Adipocyte (in vitro differentiated cells): ENCODE measurements at regions not wholly inside any gene's neighbourhood (a gene's known extent, or its start where the extent isn't known, plus 50 kb on each side); places are given as distances from the start of the nearest gene placed in this dataset.
"Not testable (repeated sequence)": the region's sequence is repeated elsewhere in the genome, so short reads cannot be mapped to it uniquely, and the experiment has no call there.

Experiments
- DNase-seq: peaks from one replicate; pipeline ENCODE4 v3.0.0-alpha.2; 2015; ENCODE audit warnings: low read depth
- H3K27me3 ChIP-seq: replicated peaks from 2 replicates; pipeline ENCODE4 v1.7.0; 2013; ENCODE audit warnings: mild to moderate bottlenecking, low read length, moderate library complexity; ENCODE audit not compliant: control insufficient read depth, insufficient read depth
- H3K36me3 ChIP-seq: 2 replicates; pipeline ENCODE4 v1.7.0; 2013; ENCODE audit warnings: low read length, mild to moderate bottlenecking, moderate library complexity; ENCODE audit not compliant: control insufficient read depth, insufficient read depth, severe bottlenecking
- H3K4me1 ChIP-seq: 2 replicates; pipeline ENCODE4 v1.7.0; 2013; ENCODE audit warnings: mild to moderate bottlenecking, low read length, moderate library complexity; ENCODE audit not compliant: control insufficient read depth, insufficient read depth
- H3K4me3 ChIP-seq: 2 replicates; pipeline ENCODE4 v1.7.0; 2013; ENCODE audit warnings: mild to moderate bottlenecking, low read length, moderate library complexity
- H3K9ac ChIP-seq: 2 replicates; pipeline ENCODE4 v1.7.0; 2013; ENCODE audit warnings: mild to moderate bottlenecking, low read length, moderate library complexity
- H3K9me3 ChIP-seq: 2 replicates; pipeline ENCODE4 v1.7.0; 2013; ENCODE audit warnings: mild to moderate bottlenecking, low read length, moderate library complexity; ENCODE audit not compliant: control insufficient read depth

DNA sequence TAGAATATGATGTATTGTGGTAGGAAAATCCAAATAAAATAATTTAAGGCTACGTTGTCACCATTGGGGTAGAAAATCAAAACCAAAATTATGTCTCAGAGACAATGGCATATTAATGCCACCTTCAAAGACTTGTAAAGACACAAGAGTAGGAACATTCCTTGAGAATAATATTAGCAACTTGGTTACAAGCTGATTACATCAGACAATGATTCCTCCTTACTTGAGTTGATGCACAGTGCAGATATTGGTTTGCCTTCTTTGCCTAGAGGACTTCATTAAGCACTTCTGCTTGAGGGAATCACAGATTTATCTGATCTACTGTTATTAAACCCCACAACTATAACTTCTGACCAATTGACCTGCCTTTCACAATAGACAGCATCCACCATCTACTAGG lies 500.2 kb downstream of the CDH9 start:
- Histone ChIP-seq H3K4me1 (no peaks in the 10 kb centered on the region), H3K9me3 (no peaks in the 10 kb centered on the region), H3K4me3 (no peak overlapping the region), H3K9ac (no peak overlapping the region), H3K36me3 (no peaks in the 10 kb centered on the region), H3K27me3 (no peaks in the 10 kb centered on the region)
- DNase-seq, result no peak

DNA sequence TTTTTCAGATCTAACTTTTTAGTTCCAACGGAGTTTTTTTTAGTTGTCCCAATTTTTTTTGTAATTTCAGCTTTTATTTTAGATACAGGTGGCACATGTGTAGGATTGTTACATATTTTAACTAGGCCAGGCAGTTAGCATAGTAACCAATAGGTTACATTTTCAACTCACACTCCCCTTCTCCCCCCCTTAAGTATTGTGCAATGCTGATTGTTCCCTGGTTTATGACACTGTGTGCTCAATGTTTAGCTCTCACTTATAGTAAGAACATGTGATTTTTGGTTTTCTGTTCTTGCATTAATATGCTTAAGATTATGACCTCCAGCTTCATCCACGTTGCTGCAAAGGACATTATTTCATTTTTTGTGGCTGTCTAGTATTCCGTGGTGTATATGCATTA lies 503.2 kb downstream of the CDH9 start:
- no peaks in the 10 kb centered on the region for H3K9me3 ChIP-seq
- H3K4me1 ChIP-seq, result no peaks in the 10 kb centered on the region
- DNase-seq, result no peak
- no peak overlapping the region for H3K4me3 ChIP-seq
- no peaks in the 10 kb centered on the region for H3K36me3 ChIP-seq
- no peak overlapping the region for H3K9ac ChIP-seq
- H3K27me3 ChIP-seq, result no peaks in the 10 kb centered on the region

DNA sequence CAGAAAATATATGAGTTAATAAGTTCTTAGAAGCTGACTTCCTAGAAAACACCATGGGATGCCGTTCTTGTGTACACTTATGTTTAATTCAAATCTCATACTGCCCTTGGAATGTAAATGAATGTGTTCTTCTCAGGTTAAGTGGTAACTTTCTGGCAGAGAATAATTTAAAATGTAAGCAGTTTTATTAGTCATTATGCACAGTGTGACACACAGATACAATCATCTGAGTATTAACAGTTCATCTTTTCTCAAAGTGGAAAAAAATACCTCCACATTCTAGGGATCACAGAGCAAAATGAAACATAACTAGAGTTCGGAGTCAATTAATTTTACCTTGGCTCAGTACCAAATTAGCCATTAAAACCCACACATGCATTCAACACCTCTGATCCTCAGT lies 508.1 kb downstream of the CDH9 start:
- Histone ChIP-seq H3K4me3 (no peak overlapping the region), H3K9ac (no peak overlapping the region), H3K27me3 (no peaks in the 10 kb centered on the region), H3K36me3 (no peaks in the 10 kb centered on the region), H3K4me1 (no peaks in the 10 kb centered on the region), H3K9me3 (no peaks in the 10 kb centered on the region)
- DNase-seq, result no peak

DNA sequence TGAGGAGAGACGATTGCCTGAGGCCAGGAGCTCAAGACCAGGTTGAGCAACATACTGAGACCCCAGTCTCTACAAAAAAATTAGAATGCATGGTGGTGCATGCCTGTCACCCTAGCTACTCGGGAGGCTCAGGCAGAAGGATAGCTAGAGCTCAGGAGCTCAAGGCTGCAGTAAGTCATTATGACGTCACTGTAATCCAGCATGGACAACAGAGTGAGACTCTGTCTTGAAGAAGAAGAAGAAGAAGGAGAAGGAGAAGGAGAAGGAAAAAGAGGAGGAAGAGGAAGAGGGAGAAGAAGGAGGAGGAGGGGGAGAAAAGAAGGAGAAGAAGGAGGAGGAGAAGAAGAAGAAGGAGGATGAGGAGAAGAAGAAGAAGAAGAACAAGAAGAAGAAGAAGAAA lies 519.1 kb downstream of the CDH9 start:
- Histone ChIP-seq H3K9ac (no peak overlapping the region), H3K4me1 (no peaks in the 10 kb centered on the region)

DNA sequence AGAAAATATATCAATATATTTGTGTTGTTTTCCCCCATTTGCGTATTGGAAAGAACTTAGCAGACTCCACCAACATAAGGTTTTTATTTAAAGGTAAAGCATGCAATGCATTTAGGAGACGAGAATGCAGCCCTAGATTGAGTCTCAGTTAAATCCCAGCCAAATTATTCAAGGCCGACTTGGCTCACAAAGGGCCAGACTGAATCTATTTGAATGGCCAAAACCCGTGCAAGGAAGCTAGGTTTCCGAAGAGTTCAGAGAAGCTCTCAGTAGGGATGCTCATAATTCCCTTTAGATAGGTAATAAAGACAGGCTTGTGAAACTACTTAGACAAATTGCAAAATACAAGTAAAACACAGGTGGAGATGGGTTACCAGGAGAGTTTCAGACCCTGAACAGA lies 520.3 kb downstream of the CDH9 start:
- DNase-seq, result no peak
- Histone ChIP-seq H3K27me3 (no peaks in the 10 kb centered on the region), H3K9me3 (no peaks in the 10 kb centered on the region), H3K9ac (no peak overlapping the region), H3K4me3 (no peak overlapping the region), H3K36me3 (no peaks in the 10 kb centered on the region), H3K4me1 (no peaks in the 10 kb centered on the region)

More for the DNA sequence above, 519.1 kb downstream of the CDH9 start:
- DNase-seq, result no peak
- no peaks in the 10 kb centered on the region for H3K36me3 ChIP-seq
- H3K9me3 ChIP-seq, result no peaks in the 10 kb centered on the region
- H3K27me3 ChIP-seq, result no peaks in the 10 kb centered on the region
- H3K4me3 ChIP-seq, result no peak overlapping the region

DNA sequence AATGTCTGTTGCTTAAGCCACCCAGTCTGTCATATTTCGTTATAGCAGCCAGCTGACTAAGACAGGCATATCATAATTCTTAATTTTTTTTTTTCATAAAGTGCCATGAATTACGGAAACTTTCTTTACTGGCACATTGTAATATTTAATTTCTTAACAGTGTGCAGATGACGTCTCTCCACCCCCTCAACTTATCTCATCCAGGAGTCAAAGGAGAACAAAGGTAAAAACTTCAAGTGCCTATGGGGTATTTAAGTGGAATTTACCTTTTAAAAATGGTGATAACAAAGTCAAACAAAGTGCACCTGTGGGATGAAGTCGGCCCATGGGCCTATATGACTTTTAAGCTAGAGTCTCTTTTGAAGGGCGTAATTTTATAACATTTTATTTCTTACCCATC lies 539.4 kb downstream of the CDH9 start:
- no peak overlapping the region for H3K9ac ChIP-seq
- no peaks in the 10 kb centered on the region for H3K9me3 ChIP-seq
- H3K4me3 ChIP-seq, result no peak overlapping the region
- H3K27me3 ChIP-seq, result no peaks in the 10 kb centered on the region
- no peak for DNase-seq
- H3K4me1 ChIP-seq, result no peaks in the 10 kb centered on the region
- no peaks in the 10 kb centered on the region for H3K36me3 ChIP-seq

DNA sequence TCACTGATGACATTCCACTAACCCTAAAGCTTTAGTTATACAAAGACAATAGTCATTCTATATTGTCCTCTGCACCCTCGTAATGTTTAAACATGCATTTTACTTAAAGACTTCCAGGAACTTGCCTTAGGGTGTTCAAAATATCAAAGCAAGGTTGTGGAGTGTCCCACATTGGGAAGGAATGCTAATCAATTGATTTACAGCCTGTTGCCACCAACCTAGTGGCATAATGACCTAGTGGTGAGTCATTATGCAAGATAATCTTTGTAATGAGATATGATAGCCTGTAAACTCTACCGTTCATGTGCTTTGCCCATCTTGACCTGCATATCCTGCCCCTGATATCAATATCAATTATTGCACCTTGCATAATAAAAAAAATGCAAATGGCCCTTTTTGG lies 542.9 kb downstream of the CDH9 start:
- DNase-seq, result no peak
- H3K9ac ChIP-seq, result no peak overlapping the region

DNA sequence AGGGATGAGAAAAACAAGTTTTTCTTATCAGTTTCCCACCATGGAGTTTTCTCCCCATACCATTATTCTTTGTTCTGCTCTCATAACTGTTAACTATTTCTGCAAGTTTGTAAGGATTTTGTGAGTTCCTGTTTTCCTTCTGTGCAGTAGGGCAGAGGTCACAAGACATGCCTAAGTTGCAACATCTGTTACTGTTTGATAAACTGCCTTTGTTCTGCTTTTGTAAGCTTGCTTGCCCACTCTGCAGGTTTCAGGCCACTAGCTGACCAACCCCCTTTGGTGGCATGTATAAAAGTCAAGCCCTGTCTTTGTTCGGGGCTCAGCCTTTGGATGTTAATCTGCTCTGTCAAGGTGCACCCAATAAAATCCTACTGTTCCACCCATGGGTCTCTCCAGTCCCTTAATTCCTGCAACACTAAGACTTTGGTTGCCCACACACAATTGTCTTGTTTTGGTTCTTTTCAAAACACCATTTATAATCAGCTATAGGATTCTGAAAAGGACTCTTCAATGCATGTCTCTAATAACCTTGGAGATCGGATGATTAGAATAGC lies 545.4 kb downstream of the CDH9 start:
- Histone ChIP-seq H3K27me3 (no peaks in the 10 kb centered on the region), H3K9me3 (peaks cover 14% of the 10 kb centered on the region), H3K9ac (no peak overlapping the region), H3K4me1 (no peaks in the 10 kb centered on the region), H3K36me3 (no peaks in the 10 kb centered on the region), H3K4me3 (no peak overlapping the region)
- no peak for DNase-seq

More for the DNA sequence above, 542.9 kb downstream of the CDH9 start:
- Histone ChIP-seq H3K36me3 (no peaks in the 10 kb centered on the region), H3K4me1 (no peaks in the 10 kb centered on the region), H3K4me3 (no peak overlapping the region), H3K9me3 (peaks cover 14% of the 10 kb centered on the region), H3K27me3 (no peaks in the 10 kb centered on the region)

DNA sequence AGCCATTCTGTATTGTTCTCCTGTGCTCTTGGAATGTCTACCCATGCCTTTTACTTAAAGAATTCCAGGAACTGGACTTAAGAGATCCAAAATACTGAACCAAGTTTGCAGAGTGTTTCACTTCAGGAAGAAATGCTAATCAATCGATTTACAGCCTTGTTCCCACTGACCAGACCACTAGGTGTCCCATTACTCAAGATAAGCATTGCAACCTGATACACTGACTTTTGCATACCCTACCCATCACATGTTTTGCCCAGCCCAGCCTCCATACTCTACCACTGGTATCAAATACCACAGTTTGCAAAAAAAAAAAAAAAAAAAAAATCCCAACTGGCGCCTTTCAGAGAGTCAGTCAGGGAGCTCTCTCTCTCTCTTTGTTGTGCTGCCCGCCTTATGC lies 550.8 kb downstream of the CDH9 start:
- Histone ChIP-seq H3K9me3 (peaks cover 3% of the 10 kb centered on the region), H3K4me3 (no peak overlapping the region), H3K27me3 (no peaks in the 10 kb centered on the region), H3K4me1 (peaks cover 2% of the 10 kb centered on the region), H3K9ac (no peak overlapping the region), H3K36me3 (no peaks in the 10 kb centered on the region)
- DNase-seq, result no peak

DNA sequence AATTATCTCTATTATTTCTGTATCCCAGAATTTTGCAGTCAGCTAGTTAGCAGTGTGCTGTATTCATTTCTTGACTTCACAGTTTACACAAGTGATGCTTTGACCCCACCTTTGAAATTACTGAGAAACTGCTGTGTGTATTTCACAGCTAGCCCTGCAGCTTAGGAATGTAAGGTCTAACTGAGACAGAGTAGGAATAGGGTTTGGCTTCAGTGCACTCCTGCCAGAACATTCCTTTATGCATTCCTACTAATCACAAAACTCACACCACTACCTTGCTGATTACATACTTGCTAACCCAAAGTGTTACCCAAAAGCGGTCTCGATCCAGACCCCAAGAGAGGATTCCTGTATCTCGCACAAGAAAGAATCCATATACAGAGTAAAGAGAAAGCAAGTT lies 551.8 kb downstream of the CDH9 start:
- no peak overlapping the region for H3K4me3 ChIP-seq
- H3K27me3 ChIP-seq, result no peaks in the 10 kb centered on the region
- H3K36me3 ChIP-seq, result no peaks in the 10 kb centered on the region
- DNase-seq, result no peak
- H3K4me1 ChIP-seq, result peaks cover 6% of the 10 kb centered on the region
- H3K9me3 ChIP-seq, result no peaks in the 10 kb centered on the region
- H3K9ac ChIP-seq, result no peak overlapping the region

DNA sequence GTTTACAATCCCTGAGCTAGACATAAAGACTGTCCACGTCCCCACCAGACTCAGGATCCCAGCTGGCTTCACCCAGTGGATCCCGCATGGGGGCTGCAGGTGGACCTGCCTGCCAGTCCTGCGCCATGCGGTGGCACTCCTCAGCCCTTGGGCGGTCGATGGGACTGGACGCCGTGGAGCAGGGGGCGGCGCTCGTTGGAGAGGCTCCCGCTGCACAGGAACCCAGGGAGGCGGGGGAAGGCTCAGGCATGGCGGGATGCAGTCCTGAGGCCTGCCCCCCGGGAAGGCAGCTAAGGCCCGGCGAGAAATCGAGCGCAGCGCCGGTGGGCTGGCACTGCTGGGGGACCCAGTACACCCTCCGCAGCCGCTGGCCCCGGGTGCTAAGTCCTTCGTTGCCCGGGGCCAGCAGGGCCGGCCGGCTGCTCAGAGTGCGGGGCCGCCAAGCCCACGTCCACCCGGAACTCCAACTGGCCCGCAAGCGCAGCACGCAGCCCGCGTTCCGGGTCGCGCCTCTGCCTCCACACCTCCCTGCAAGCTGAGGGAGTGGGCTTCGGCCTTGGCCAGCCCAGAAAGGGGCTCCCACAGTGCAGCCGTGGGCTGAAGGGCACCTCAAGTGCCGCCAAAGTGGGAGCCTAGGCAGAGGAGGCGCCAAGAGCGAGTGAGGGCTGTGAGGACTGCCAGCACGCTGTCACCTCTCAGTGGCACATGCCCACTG lies 553.1 kb downstream of the CDH9 start:
- H3K9ac ChIP-seq, DNase-seq, H3K4me1 ChIP-seq, H3K9me3 ChIP-seq, H3K36me3 ChIP-seq, H3K4me3 ChIP-seq, H3K27me3 ChIP-seq: not testable (repeated sequence)
